ENCODE measurements at regions not wholly inside any gene's neighbourhood (a gene's known extent, or its start where the extent isn't known, plus 50 kb on each side); places are given as distances from the start of the nearest gene placed in this dataset.

- H3K27ac ChIP-seq, result no peak overlapping the region
- no peak for TF ChIP-seq ZFX (IDR thresholded peaks at IDR 0.05; ENCODE audit: borderline replicate concordance)
- no peak for TF ChIP-seq CTCF (IDR thresholded peaks at IDR 0.05)
These were observed 375.9 kb downstream of the RNF144B start for GRCh38 chr6:18763086-18763485.

GRCh38 chr6:18784794-18785193, 397.6 kb downstream of the RNF144B start:
- H3K27ac ChIP-seq, result no peak overlapping the region
- no peak for TF ChIP-seq ZFX (IDR thresholded peaks at IDR 0.05; ENCODE audit: borderline replicate concordance)
- no peak for TF ChIP-seq CTCF (IDR thresholded peaks at IDR 0.05)

GRCh38 chr6:18785810-18786490, 398.8 kb downstream of the RNF144B start:
- no peak for TF ChIP-seq ZFX (IDR thresholded peaks at IDR 0.05; ENCODE audit: borderline replicate concordance)
- no peak overlapping the region for H3K27ac ChIP-seq

- TF ChIP-seq CTCF (IDR thresholded peaks at IDR 0.05) (no peak), ZFX (IDR thresholded peaks at IDR 0.05; ENCODE audit: borderline replicate concordance) (no peak)
- no peak overlapping the region for H3K27ac ChIP-seq
These were observed 405.7 kb downstream of the RNF144B start for GRCh38 chr6:18792866-18793265.

- no peak overlapping the region for H3K27ac ChIP-seq
- TF ChIP-seq CTCF (IDR thresholded peaks at IDR 0.05) (no peak), ZFX (IDR thresholded peaks at IDR 0.05; ENCODE audit: borderline replicate concordance) (no peak)
These were observed 408.6 kb downstream of the RNF144B start for GRCh38 chr6:18795726-18796125.

GRCh38 chr6:18820725-18821124, 433.6 kb downstream of the RNF144B start:
- TF ChIP-seq CTCF (IDR thresholded peaks at IDR 0.05), result no peak
- TF ChIP-seq ZFX (IDR thresholded peaks at IDR 0.05; ENCODE audit: borderline replicate concordance), result no peak
- H3K27ac ChIP-seq, result no peak overlapping the region

GRCh38 chr6:18823782-18824386, 436.7 kb downstream of the RNF144B start:
- TF ChIP-seq ZFX (IDR thresholded peaks at IDR 0.05; ENCODE audit: borderline replicate concordance) (no peak), CTCF (IDR thresholded peaks at IDR 0.05) (peak; percentile 86)
- no peak overlapping the region for H3K27ac ChIP-seq
